ENCODE measurements at regions not wholly inside any gene's neighbourhood (a gene's known extent, or its start where the extent isn't known, plus 50 kb on each side); places are given as distances from the start of the nearest gene placed in this dataset.

- TF ChIP-seq CTCF (IDR thresholded peaks at IDR 0.05; ENCODE audit: low read length) (no peak), EZH2 (optimal IDR thresholded peaks at IDR 0.05; ENCODE audit: low read depth, low read length) (no peak)
Measured at GRCh38 chr2:192729369-192729768, 534.6 kb upstream of the TMEFF2 start.
